Suppressor macrophage treated with lipopolysaccharide for 4 hours (primary cell): ENCODE measurements at regions not wholly inside any gene's neighbourhood (a gene's known extent, or its start where the extent isn't known, plus 50 kb on each side); places are given as distances from the start of the nearest gene placed in this dataset.

Experiments used
- DNase-seq: peaks from one replicate; pipeline ENCODE4 v3.0.0-alpha.2; 2020

GRCh38 chr7:21030237-21030871 is 243.7 kb upstream of the SP8 start:
- DNase-seq: no peak

GRCh38 chr7:21041252-21041651 is 254.6 kb upstream of the SP8 start:
- no peak for DNase-seq

- DNase-seq: no peak
These were observed 255.0 kb upstream of the SP8 start for GRCh38 chr7:21041666-21042065.

- no peak for DNase-seq
These were observed 257.7 kb upstream of the SP8 start for GRCh38 chr7:21044384-21044783.

GRCh38 chr7:21044913-21045568 is 258.4 kb upstream of the SP8 start:
- no peak for DNase-seq

GRCh38 chr7:21051865-21052264 is 265.2 kb upstream of the SP8 start:
- no peak for DNase-seq

GRCh38 chr7:21054427-21055112 is 267.9 kb upstream of the SP8 start:
- DNase-seq: no peak

GRCh38 chr7:21059069-21059468 is 272.4 kb upstream of the SP8 start:
- DNase-seq: no peak

- DNase-seq: no peak
These were observed 276.4 kb upstream of the SP8 start for GRCh38 chr7:21063106-21063505.

GRCh38 chr7:21064698-21065648 is 278.3 kb upstream of the SP8 start:
- no peak for DNase-seq

GRCh38 chr7:21066221-21066620 is 279.5 kb upstream of the SP8 start:
- no peak for DNase-seq

- DNase-seq: no peak
These were observed 280.5 kb upstream of the SP8 start for GRCh38 chr7:21067216-21067615.

- DNase-seq: no peak
These were observed 283.9 kb upstream of the SP8 start for GRCh38 chr7:21070571-21071090.

GRCh38 chr7:21071561-21072501 is 285.1 kb upstream of the SP8 start:
- DNase-seq: no peak

- DNase-seq: no peak
These were observed 289.4 kb upstream of the SP8 start for GRCh38 chr7:21076054-21076453.

GRCh38 chr7:21076574-21076973 is 289.9 kb upstream of the SP8 start:
- DNase-seq: no peak

- DNase-seq: no peak
These were observed 290.9 kb upstream of the SP8 start for GRCh38 chr7:21077602-21078001.

GRCh38 chr7:21084286-21084685 is 297.6 kb upstream of the SP8 start:
- DNase-seq: no peak

- DNase-seq: no peak
These were observed 300.0 kb upstream of the SP8 start for GRCh38 chr7:21086688-21087087.

- no peak for DNase-seq
These were observed 303.0 kb upstream of the SP8 start for GRCh38 chr7:21089653-21090052.

GRCh38 chr7:21092766-21093702 is 306.3 kb upstream of the SP8 start:
- no peak for DNase-seq
